Keratinocyte (primary cell): ENCODE measurements at regions not wholly inside any gene's neighbourhood (a gene's known extent, or its start where the extent isn't known, plus 50 kb on each side); places are given as distances from the start of the nearest gene placed in this dataset.

Experiments used
- EZH2 ChIP-seq: IDR thresholded peaks from one replicate; pipeline ENCODE4 v1.6.1; 2012; ENCODE audit warnings: inconsistent platforms, mild to moderate bottlenecking, low read length, moderate library complexity
- TF ChIP-seq, protein P1 (sequence below), 3 experiments: IDR thresholded peaks in 1 of 3; conservative IDR thresholded peaks in 1 of 3; optimal IDR thresholded peaks in 1 of 3; 2 replicates in 2 of 3; 3 replicates in 1 of 3; pipeline versions ENCODE3 to v1.5.1; 2011; ENCODE audit warnings: low read length in 3 of 3, mild to moderate bottlenecking in 3 of 3, moderate library complexity in 2 of 3, control low read depth in 1 of 3, inconsistent platforms in 1 of 3; ENCODE audit not compliant: insufficient read depth in 2 of 3; ENCODE audit errors: extremely low read depth in 1 of 3

DNA sequence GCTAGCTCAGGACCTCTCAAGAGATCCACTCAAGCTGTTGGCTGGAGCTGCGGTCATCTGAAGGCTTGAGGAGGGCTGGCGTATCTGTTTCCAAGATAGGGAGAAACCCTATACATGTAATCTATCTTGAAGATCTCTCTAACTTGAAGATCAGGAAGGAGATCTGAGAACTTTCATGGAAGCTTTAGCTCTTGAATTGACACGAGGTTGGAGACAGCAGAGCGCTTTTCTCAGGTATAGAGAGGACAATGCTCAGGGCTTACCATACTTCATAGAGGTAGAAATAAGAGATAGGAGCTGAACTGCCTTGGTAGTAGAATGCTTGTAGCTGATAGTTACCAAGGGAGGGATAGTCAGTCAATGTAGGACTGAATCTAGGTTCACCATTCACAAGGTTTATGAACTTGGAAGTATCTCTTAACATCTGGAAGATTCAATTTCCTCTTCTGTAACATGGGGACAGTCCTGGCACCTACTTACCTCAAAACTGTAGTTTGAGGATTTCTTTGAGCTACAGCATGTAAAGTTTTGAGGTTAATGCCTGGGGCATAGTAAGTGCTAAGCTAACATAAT, 267.0 kb upstream of the MAF start:
- TF ChIP-seq, protein P1, sequence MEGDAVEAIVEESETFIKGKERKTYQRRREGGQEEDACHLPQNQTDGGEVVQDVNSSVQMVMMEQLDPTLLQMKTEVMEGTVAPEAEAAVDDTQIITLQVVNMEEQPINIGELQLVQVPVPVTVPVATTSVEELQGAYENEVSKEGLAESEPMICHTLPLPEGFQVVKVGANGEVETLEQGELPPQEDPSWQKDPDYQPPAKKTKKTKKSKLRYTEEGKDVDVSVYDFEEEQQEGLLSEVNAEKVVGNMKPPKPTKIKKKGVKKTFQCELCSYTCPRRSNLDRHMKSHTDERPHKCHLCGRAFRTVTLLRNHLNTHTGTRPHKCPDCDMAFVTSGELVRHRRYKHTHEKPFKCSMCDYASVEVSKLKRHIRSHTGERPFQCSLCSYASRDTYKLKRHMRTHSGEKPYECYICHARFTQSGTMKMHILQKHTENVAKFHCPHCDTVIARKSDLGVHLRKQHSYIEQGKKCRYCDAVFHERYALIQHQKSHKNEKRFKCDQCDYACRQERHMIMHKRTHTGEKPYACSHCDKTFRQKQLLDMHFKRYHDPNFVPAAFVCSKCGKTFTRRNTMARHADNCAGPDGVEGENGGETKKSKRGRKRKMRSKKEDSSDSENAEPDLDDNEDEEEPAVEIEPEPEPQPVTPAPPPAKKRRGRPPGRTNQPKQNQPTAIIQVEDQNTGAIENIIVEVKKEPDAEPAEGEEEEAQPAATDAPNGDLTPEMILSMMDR (optimal IDR thresholded peaks at IDR 0.05 in 1 of 3, IDR thresholded peaks at IDR 0.05 in 1 of 3, conservative IDR thresholded peaks at IDR 0.05 in 1 of 3; ENCODE audit: extremely low read depth in 1 of 3, insufficient read depth in 2 of 3, low read length in 3 of 3): no peak
- TF ChIP-seq EZH2: no peak
